ENCODE measurements at regions not wholly inside any gene's neighbourhood (a gene's known extent, or its start where the extent isn't known, plus 50 kb on each side); places are given as distances from the start of the nearest gene placed in this dataset.

GRCh38 chr2:230643576-230644291 is 68.9 kb upstream of the CAB39 start:
- H3K4me1 ChIP-seq (ENCODE audit: control insufficient read depth, low read depth, low read length) = no peaks in the 10 kb centered on the region
- DNase-seq = no peak
- H3K56ac ChIP-seq (ENCODE audit: low read length) = no peak overlapping the region
- no peak overlapping the region for H4K8ac ChIP-seq (ENCODE audit: low read depth, low read length)
- H3K18ac ChIP-seq (ENCODE audit: low read length) = no peak overlapping the region
- no peak overlapping the region for H2AK5ac ChIP-seq (ENCODE audit: low read length)
- H2BK120ac ChIP-seq (ENCODE audit: low read depth, low read length) = no peak overlapping the region
- H3K36me3 ChIP-seq (ENCODE audit: control insufficient read depth, insufficient read depth, low read length) = no peaks in the 10 kb centered on the region
- no peak overlapping the region for H3K4ac ChIP-seq (ENCODE audit: low read depth, low read length)
- H2BK5ac ChIP-seq (ENCODE audit: low read length) = no peak overlapping the region
- no peak overlapping the region for H4K5ac ChIP-seq (ENCODE audit: low read length)
- H3K79me1 ChIP-seq (ENCODE audit: low read length) = no peaks in the 10 kb centered on the region
- H3K23ac ChIP-seq (ENCODE audit: low read length) = no peak overlapping the region
- no peaks in the 10 kb centered on the region for H3K27me3 ChIP-seq (ENCODE audit: insufficient read depth, low read length, poor library complexity)
- no peak overlapping the region for H3K4me2 ChIP-seq (ENCODE audit: low read length)
- H3K4me3 ChIP-seq (ENCODE audit: low read length) = no peak overlapping the region
- H3K27ac ChIP-seq (ENCODE audit: low read depth, low read length) = no peak overlapping the region
- H3K79me2 ChIP-seq (ENCODE audit: control insufficient read depth, insufficient read depth, low read length) = no peaks in the 10 kb centered on the region
- no CpG with 5 or more reads among the region's 9 CpGs for WGBS (ENCODE audit: extremely low coverage, insufficient coverage, low lambda C conversion rate)
- no peak overlapping the region for H2BK15ac ChIP-seq (replicated peaks; ENCODE audit: low read depth)
- H3K9ac ChIP-seq (ENCODE audit: low read length) = no peak overlapping the region

- Histone ChIP-seq H3K4ac (ENCODE audit: low read depth, low read length) (no peak overlapping the region), H3K4me1 (ENCODE audit: control insufficient read depth, low read depth, low read length) (no peaks in the 10 kb centered on the region), H4K5ac (ENCODE audit: low read length) (no peak overlapping the region), H3K4me3 (ENCODE audit: low read length) (no peak overlapping the region), H2BK120ac (ENCODE audit: low read depth, low read length) (no peak overlapping the region), H2BK5ac (ENCODE audit: low read length) (no peak overlapping the region), H3K27ac (ENCODE audit: low read depth, low read length) (no peak overlapping the region), H2BK15ac (replicated peaks; ENCODE audit: low read depth) (no peak overlapping the region), H3K79me1 (ENCODE audit: low read length) (no peaks in the 10 kb centered on the region), H3K9ac (ENCODE audit: low read length) (no peak overlapping the region), H3K36me3 (ENCODE audit: control insufficient read depth, insufficient read depth, low read length) (no peaks in the 10 kb centered on the region), H3K56ac (ENCODE audit: low read length) (no peak overlapping the region), H3K23ac (ENCODE audit: low read length) (no peak overlapping the region), H2AK5ac (ENCODE audit: low read length) (no peak overlapping the region), H3K79me2 (ENCODE audit: control insufficient read depth, insufficient read depth, low read length) (no peaks in the 10 kb centered on the region), H4K8ac (ENCODE audit: low read depth, low read length) (no peak overlapping the region), H3K4me2 (ENCODE audit: low read length) (no peak overlapping the region), H3K27me3 (ENCODE audit: insufficient read depth, low read length, poor library complexity) (no peaks in the 10 kb centered on the region), H3K18ac (ENCODE audit: low read length) (no peak overlapping the region)
- WGBS (ENCODE audit: extremely low coverage, insufficient coverage, low lambda C conversion rate) = no CpG with 5 or more reads among the region's 6 CpGs
- no peak for DNase-seq
Measured at GRCh38 chr2:230644356-230644935, 68.2 kb upstream of the CAB39 start.

- Histone ChIP-seq H3K4me2 (ENCODE audit: low read length) (no peak overlapping the region), H3K36me3 (ENCODE audit: control insufficient read depth, insufficient read depth, low read length) (no peaks in the 10 kb centered on the region), H4K5ac (ENCODE audit: low read length) (no peak overlapping the region), H3K4me3 (ENCODE audit: low read length) (no peak overlapping the region), H2AK5ac (ENCODE audit: low read length) (no peak overlapping the region), H2BK15ac (replicated peaks; ENCODE audit: low read depth) (no peak overlapping the region), H4K8ac (ENCODE audit: low read depth, low read length) (no peak overlapping the region), H3K27ac (ENCODE audit: low read depth, low read length) (no peak overlapping the region), H3K23ac (ENCODE audit: low read length) (no peak overlapping the region), H3K56ac (ENCODE audit: low read length) (no peak overlapping the region), H3K18ac (ENCODE audit: low read length) (no peak overlapping the region), H3K27me3 (ENCODE audit: insufficient read depth, low read length, poor library complexity) (no peaks in the 10 kb centered on the region), H2BK120ac (ENCODE audit: low read depth, low read length) (no peak overlapping the region), H2BK5ac (ENCODE audit: low read length) (no peak overlapping the region), H3K79me1 (ENCODE audit: low read length) (no peaks in the 10 kb centered on the region), H3K79me2 (ENCODE audit: control insufficient read depth, insufficient read depth, low read length) (no peaks in the 10 kb centered on the region), H3K9ac (ENCODE audit: low read length) (no peak overlapping the region), H3K4me1 (ENCODE audit: control insufficient read depth, low read depth, low read length) (no peaks in the 10 kb centered on the region), H3K4ac (ENCODE audit: low read depth, low read length) (no peak overlapping the region)
- no CpG with 5 or more reads among the region's 8 CpGs for WGBS (ENCODE audit: extremely low coverage, insufficient coverage, low lambda C conversion rate)
- no peak for DNase-seq
Measured at GRCh38 chr2:230648356-230648755, 64.3 kb upstream of the CAB39 start.

GRCh38 chr2:230650585-230651137 is 62.0 kb upstream of the CAB39 start:
- WGBS (ENCODE audit: extremely low coverage, insufficient coverage, low lambda C conversion rate) = no CpG with 5 or more reads among the region's 7 CpGs
- no peaks in the 10 kb centered on the region for H3K27me3 ChIP-seq (ENCODE audit: insufficient read depth, low read length, poor library complexity)
- H4K8ac ChIP-seq (ENCODE audit: low read depth, low read length) = no peak overlapping the region
- no peaks in the 10 kb centered on the region for H3K79me2 ChIP-seq (ENCODE audit: control insufficient read depth, insufficient read depth, low read length)
- H2BK5ac ChIP-seq (ENCODE audit: low read length) = no peak overlapping the region
- no peak overlapping the region for H3K56ac ChIP-seq (ENCODE audit: low read length)
- no peak overlapping the region for H2AK5ac ChIP-seq (ENCODE audit: low read length)
- H3K4me2 ChIP-seq (ENCODE audit: low read length) = no peak overlapping the region
- no peak overlapping the region for H3K4ac ChIP-seq (ENCODE audit: low read depth, low read length)
- no peak overlapping the region for H3K9ac ChIP-seq (ENCODE audit: low read length)
- no peaks in the 10 kb centered on the region for H3K79me1 ChIP-seq (ENCODE audit: low read length)
- no peak overlapping the region for H2BK15ac ChIP-seq (replicated peaks; ENCODE audit: low read depth)
- H3K4me3 ChIP-seq (ENCODE audit: low read length) = no peak overlapping the region
- no peak overlapping the region for H3K18ac ChIP-seq (ENCODE audit: low read length)
- H3K27ac ChIP-seq (ENCODE audit: low read depth, low read length) = no peak overlapping the region
- H3K23ac ChIP-seq (ENCODE audit: low read length) = no peak overlapping the region
- H2BK120ac ChIP-seq (ENCODE audit: low read depth, low read length) = no peak overlapping the region
- DNase-seq = no peak
- no peaks in the 10 kb centered on the region for H3K4me1 ChIP-seq (ENCODE audit: control insufficient read depth, low read depth, low read length)
- H4K5ac ChIP-seq (ENCODE audit: low read length) = no peak overlapping the region
- no peaks in the 10 kb centered on the region for H3K36me3 ChIP-seq (ENCODE audit: control insufficient read depth, insufficient read depth, low read length)

- H3K4ac ChIP-seq (ENCODE audit: low read depth, low read length) = no peak overlapping the region
- H2BK15ac ChIP-seq (replicated peaks; ENCODE audit: low read depth) = no peak overlapping the region
Measured at GRCh38 chr2:230654057-230654456, 58.6 kb upstream of the CAB39 start.

More at GRCh38 chr2:230654057-230654456, 58.6 kb upstream of the CAB39 start:
- Histone ChIP-seq H4K5ac (ENCODE audit: low read length) (no peak overlapping the region), H3K56ac (ENCODE audit: low read length) (no peak overlapping the region), H2BK120ac (ENCODE audit: low read depth, low read length) (no peak overlapping the region), H3K18ac (ENCODE audit: low read length) (no peak overlapping the region), H3K27me3 (ENCODE audit: insufficient read depth, low read length, poor library complexity) (no peaks in the 10 kb centered on the region), H3K27ac (ENCODE audit: low read depth, low read length) (no peak overlapping the region), H3K4me3 (ENCODE audit: low read length) (no peak overlapping the region), H3K4me1 (ENCODE audit: control insufficient read depth, low read depth, low read length) (no peaks in the 10 kb centered on the region), H2AK5ac (ENCODE audit: low read length) (no peak overlapping the region), H3K79me1 (ENCODE audit: low read length) (no peaks in the 10 kb centered on the region), H3K9ac (ENCODE audit: low read length) (no peak overlapping the region), H2BK5ac (ENCODE audit: low read length) (no peak overlapping the region), H3K4me2 (ENCODE audit: low read length) (no peak overlapping the region), H3K36me3 (ENCODE audit: control insufficient read depth, insufficient read depth, low read length) (no peaks in the 10 kb centered on the region), H3K23ac (ENCODE audit: low read length) (no peak overlapping the region), H3K79me2 (ENCODE audit: control insufficient read depth, insufficient read depth, low read length) (no peaks in the 10 kb centered on the region), H4K8ac (ENCODE audit: low read depth, low read length) (no peak overlapping the region)
- no peak for DNase-seq
- no CpG with 5 or more reads among the region's 7 CpGs for WGBS (ENCODE audit: extremely low coverage, insufficient coverage, low lambda C conversion rate)
